WERI-Rb-1 (cell line): ENCODE measurements at regions not wholly inside any gene's neighbourhood (a gene's known extent, or its start where the extent isn't known, plus 50 kb on each side); places are given as distances from the start of the nearest gene placed in this dataset.

ENCODE experiments used
- DNase-seq: peaks from one replicate; pipeline ENCODE4 v3.0.0-alpha.2; 2020
- H3K27ac ChIP-seq: fragments of 250-450 bp; sonication (Bioruptor Pico); 2 replicates; pipeline ENCODE4 v1.5.1; 2020; ENCODE audit warnings: mild to moderate bottlenecking, moderate library complexity
- H3K27me3 ChIP-seq: fragments of 250-450 bp; sonication (Bioruptor Pico); 2 replicates; pipeline ENCODE4 v1.5.1; 2021; ENCODE audit warnings: mild to moderate bottlenecking, low read depth, moderate library complexity; ENCODE audit not compliant: insufficient read depth, severe bottlenecking
- H3K36me3 ChIP-seq: fragments of 250-450 bp; sonication (Bioruptor Pico); 2 replicates; pipeline ENCODE4 v1.5.1; 2020; ENCODE audit warnings: mild to moderate bottlenecking, moderate library complexity
- H3K4me3 ChIP-seq: 2 replicates; pipeline ENCODE4 v1.5.1; 2011; ENCODE audit warnings: low read depth, mild to moderate bottlenecking, control low read depth, low read length
- H3K9me3 ChIP-seq: fragments of 250-450 bp; sonication (Bioruptor Pico); 2 replicates; pipeline ENCODE4 v1.5.1; 2021; ENCODE audit warnings: mild to moderate bottlenecking, moderate library complexity; ENCODE audit not compliant: severe bottlenecking
- TF ChIP-seq, protein P1 (sequence below): IDR thresholded peaks from 2 replicates; pipeline ENCODE4 v1.5.1; 2011; ENCODE audit warnings: low read depth, mild to moderate bottlenecking, control low read depth, inconsistent platforms, low read length

- H3K4me3 ChIP-seq, result no peak overlapping the region
- no peaks in the 10 kb centered on the region for H3K27me3 ChIP-seq
- TF ChIP-seq, protein P1, sequence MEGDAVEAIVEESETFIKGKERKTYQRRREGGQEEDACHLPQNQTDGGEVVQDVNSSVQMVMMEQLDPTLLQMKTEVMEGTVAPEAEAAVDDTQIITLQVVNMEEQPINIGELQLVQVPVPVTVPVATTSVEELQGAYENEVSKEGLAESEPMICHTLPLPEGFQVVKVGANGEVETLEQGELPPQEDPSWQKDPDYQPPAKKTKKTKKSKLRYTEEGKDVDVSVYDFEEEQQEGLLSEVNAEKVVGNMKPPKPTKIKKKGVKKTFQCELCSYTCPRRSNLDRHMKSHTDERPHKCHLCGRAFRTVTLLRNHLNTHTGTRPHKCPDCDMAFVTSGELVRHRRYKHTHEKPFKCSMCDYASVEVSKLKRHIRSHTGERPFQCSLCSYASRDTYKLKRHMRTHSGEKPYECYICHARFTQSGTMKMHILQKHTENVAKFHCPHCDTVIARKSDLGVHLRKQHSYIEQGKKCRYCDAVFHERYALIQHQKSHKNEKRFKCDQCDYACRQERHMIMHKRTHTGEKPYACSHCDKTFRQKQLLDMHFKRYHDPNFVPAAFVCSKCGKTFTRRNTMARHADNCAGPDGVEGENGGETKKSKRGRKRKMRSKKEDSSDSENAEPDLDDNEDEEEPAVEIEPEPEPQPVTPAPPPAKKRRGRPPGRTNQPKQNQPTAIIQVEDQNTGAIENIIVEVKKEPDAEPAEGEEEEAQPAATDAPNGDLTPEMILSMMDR, result no peak
- no peak overlapping the region for H3K27ac ChIP-seq
- H3K9me3 ChIP-seq, result no peaks in the 10 kb centered on the region
- DNase-seq, result no peak
- H3K36me3 ChIP-seq, result no peaks in the 10 kb centered on the region
Observed at GRCh38 chr12:66879409-66879808, 200.5 kb upstream of the GRIP1 start.

DNA sequence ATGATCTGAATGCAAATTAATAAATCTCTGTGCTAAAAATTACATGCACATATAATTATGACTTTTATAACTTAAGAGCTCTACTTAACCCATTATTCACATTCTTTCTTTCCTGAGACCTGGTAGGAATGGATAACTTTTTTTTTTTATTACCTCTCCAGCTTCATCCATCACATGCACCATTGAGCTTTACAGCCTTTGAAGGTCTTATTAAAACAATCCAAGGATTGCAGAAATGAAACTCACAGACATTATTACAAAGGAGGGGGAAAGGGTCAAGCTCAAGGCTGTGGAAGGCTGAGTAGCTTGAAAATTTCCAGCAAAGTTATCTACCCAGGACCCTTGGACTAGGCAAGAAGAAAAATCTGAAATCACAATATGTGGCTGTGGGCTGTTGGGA, 202.5 kb upstream of the GRIP1 start:
- TF ChIP-seq, protein P1, result no peak
- no peak overlapping the region for H3K27ac ChIP-seq

GRCh38 chr12:66884091-66884490, 205.2 kb upstream of the GRIP1 start:
- Histone ChIP-seq H3K27ac (no peak overlapping the region), H3K9me3 (no peaks in the 10 kb centered on the region), H3K4me3 (no peak overlapping the region), H3K36me3 (no peaks in the 10 kb centered on the region), H3K27me3 (no peaks in the 10 kb centered on the region)
- TF ChIP-seq, protein P1, result no peak
- DNase-seq, result no peak

More for the DNA sequence above, 202.5 kb upstream of the GRIP1 start:
- Histone ChIP-seq H3K9me3 (no peaks in the 10 kb centered on the region), H3K27me3 (no peaks in the 10 kb centered on the region), H3K36me3 (no peaks in the 10 kb centered on the region), H3K4me3 (no peak overlapping the region)
- no peak for DNase-seq

- no peaks in the 10 kb centered on the region for H3K27me3 ChIP-seq
- peak; percentile 73 for DNase-seq
- no peaks in the 10 kb centered on the region for H3K36me3 ChIP-seq
- H3K9me3 ChIP-seq, result no peaks in the 10 kb centered on the region
- TF ChIP-seq, protein P1, result no peak
- 0 out of 2 replicates have a peak overlapping the region, but pooled peaks have one; percentile 21 for H3K27ac ChIP-seq
- H3K4me3 ChIP-seq, result no peak overlapping the region
Observed at GRCh38 chr12:66885115-66885875, 206.4 kb upstream of the GRIP1 start.

DNA sequence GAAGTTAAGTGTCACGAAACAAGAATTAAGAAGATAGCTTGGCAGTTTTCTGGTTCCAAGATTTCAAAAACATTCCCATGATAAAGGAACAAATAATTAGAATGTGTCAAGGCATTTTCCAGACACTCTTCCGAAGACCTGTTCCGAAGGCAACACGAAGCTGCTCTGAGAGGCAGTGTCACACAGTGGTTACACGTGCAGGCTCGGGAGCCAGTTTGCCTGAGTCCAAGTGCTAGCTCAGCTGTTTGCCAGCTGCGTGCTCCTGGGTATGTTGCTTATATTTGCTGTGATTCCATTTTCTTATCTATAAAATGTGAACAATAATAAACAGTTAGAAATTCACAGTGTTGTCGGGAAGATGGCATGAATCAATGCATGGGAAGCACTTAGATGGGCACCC, 217.9 kb upstream of the GRIP1 start:
- H3K36me3 ChIP-seq, result no peaks in the 10 kb centered on the region
- TF ChIP-seq, protein P1, result no peak
- H3K4me3 ChIP-seq, result no peak overlapping the region
- no peak for DNase-seq
- H3K9me3 ChIP-seq, result no peaks in the 10 kb centered on the region
- H3K27me3 ChIP-seq, result no peaks in the 10 kb centered on the region
- H3K27ac ChIP-seq, result no peak overlapping the region
